Stimulated activated CD4-positive, alpha-beta T cell treated with anti-CD3 and anti-CD28 coated beads, Interleukin-4, amount 100 ng/mL, for 24 hours (primary cell): ENCODE measurements at regions not wholly inside any gene's neighbourhood (a gene's known extent, or its start where the extent isn't known, plus 50 kb on each side); places are given as distances from the start of the nearest gene placed in this dataset.
"Not testable (repeated sequence)": the region's sequence is repeated elsewhere in the genome, so short reads cannot be mapped to it uniquely, and the experiment has no call there.

Experiments
- DNase-seq: peaks from one replicate; pipeline ENCODE4 v3.0.0-alpha.2; 2020

GRCh38 chr14:44385296-44385695 is 121.8 kb downstream of the FSCB start:
- not testable (repeated sequence) for DNase-seq

GRCh38 chr14:44384601-44385293 is 122.3 kb downstream of the FSCB start:
- DNase-seq: not testable (repeated sequence)

DNA sequence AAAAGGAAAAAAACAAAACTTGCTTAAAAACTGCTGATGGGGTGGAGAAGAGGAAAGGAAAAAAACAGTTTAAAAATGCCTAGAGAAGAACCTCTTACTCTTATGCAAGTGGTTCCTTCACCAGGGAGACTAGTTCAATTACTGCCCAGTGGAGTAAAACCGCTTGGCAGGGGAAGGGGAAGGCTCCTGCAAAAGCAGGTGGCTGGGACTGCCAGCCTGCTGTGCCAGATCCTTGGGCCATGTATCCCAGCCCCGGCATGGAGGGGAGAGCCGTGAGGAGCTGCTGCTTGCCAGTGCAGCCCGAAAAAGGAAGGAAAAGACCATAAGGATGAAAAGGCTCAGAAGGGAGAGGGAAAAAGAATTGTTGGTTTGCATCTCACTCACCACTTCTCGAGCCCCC is 123.0 kb downstream of the FSCB start:
- DNase-seq: no peak

- DNase-seq: no peak
Measured at GRCh38 chr14:44383636-44384035, 123.4 kb downstream of the FSCB start.

DNA sequence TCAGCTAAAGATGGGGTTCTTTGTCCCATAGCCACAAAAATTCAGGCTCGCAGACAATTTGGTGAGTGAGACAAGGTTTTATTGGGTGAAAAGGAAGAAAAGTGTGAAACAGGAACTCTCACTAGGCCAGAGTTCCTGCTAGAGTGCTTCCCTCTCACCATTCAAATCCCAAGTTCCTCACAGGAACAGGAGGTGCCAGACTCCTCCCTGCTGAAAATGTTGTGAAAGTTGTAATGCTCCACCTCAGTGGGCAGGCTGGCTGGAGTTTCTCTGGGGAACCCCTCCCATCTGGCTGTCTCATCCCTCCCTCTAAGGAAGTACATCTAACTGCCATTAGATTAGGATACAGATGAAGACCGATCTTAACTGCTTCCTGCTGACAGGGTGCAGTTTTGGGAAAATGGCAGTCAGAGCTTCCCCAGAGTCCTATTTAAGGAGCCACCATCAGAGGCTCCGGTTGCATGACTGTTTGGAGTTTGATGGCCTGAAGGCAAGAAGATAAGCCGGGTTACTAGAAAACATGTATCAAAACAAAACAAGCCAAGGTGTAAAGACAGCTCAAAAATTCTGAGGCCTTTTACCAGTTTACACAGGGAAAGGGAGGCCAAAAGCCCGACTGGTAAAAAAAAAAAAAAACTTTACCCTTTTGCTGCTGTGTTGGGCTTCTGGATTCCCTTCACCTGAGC is 127.6 kb downstream of the FSCB start:
- no peak for DNase-seq

GRCh38 chr14:44374906-44375305 is 132.2 kb downstream of the FSCB start:
- DNase-seq: no peak

GRCh38 chr14:44372807-44373489 is 134.1 kb downstream of the FSCB start:
- DNase-seq: no peak

GRCh38 chr14:44372231-44372630 is 134.9 kb downstream of the FSCB start:
- no peak for DNase-seq

DNA sequence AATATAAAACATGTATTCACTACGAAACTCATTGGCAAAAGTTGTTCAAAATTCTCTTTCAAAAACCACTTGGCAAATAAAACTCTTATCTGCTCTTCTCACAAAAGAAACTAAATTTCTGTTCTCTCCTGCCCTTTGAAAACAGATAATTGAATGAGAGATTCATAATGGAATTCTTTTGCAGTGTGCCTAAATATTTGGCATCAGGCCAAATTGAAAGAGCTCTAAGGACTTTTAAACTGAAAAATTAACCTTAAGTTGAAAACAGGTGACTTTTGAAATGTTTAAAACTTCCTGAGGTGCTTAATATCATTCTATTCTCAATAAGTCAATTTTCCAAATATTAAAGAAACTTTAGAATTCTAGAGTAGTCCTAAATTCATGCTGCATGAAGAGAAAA is 136.4 kb downstream of the FSCB start:
- DNase-seq: no peak

- DNase-seq: no peak
Measured at GRCh38 chr14:44369401-44370123, 137.5 kb downstream of the FSCB start.

DNA sequence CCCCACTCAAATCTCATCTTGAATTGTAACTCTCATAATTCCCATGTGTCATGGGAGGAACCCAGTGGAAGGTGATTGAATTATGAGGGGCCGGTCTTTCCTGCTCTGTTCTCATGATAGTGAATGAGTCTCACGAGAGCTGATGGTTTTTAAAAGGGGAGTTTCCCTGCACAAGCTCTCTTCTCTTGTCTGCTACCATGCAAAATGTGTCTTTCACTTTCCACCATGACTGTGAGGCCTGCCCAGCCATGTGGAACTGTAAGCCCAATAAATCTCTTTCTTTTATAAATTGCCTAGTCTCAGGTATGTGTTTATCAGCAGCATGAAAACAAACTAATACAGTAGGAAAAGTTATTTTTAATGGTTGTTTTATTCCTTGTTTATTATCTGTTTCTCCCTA is 146.0 kb downstream of the FSCB start:
- no peak for DNase-seq

DNA sequence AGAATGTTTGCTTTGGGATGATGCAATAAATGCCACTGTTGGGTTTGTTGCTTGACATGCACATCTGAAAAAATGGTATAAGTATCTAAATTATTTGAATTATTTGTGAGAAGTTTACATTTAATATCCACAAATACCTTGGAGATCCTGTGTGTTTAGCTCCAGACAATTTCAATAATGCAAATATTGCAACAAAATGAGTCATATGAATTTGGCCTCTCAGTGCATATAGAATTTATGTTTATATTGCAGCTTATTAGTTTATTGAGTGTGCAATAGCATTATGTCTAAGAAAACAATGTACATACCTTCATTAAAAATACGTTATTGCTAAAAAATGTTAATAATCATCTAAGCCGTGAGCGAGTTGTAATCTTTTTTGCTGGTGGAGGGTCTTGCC is 153.3 kb downstream of the FSCB start:
- DNase-seq: no peak

DNA sequence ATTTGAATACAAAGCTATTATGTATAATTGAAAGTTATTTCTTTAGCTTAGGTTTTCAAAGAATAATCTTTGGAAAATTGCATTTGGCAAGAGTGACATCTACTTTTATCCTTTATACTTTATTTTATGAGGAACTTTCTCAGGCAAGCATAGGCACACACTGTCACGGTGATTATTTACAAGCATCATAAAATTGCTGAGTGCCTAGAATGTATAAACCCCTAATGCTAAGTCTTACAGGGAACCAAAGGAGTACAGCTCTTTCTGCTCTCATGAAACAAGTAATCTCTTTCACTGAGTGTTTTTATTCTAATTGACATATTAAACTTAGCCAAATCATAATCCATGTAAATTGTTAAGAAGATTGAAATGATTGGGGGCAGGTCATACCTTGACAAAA is 154.9 kb downstream of the FSCB start:
- DNase-seq: no peak

- no peak for DNase-seq
Measured at GRCh38 chr14:44347316-44347715, 159.8 kb downstream of the FSCB start.

GRCh38 chr14:44341116-44341515 is 166.0 kb downstream of the FSCB start:
- DNase-seq: no peak

DNA sequence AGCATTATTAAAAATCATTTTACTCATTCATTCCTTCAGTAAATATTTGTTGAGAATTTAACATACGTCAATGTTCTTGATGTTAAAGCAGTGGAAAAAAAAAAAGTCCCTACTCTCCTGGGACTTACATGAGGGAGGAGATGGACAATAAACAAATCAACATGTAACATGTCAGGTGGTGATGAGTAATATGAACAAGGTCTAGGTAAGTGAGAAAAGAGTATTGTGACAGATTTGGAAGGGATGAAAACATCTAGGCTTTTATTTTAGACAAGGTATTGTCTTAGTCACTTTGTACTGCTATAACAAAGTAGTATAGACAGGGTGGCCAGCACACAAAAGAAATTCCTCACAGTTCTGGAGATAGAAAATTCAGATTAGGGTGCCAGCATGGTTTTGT is 167.2 kb downstream of the FSCB start:
- no peak for DNase-seq

DNA sequence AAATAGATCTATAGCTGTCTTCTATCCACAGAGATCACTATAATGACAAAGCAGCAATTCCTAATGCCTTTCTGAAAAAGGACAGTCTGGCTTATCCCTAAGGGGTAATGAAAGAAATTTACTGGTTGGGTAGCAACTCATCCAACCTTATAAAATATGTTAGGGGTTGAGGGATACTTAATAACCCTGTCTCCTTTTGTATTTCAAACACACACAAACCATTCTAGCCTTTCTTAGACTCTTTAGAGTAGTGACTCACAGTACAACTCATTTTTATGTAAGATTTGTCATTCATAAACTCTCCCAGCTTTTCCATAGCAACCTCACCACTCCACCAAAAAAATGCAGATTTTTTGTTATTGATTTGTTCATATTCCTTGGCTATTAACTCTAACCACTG is 167.9 kb downstream of the FSCB start:
- DNase-seq: no peak

GRCh38 chr14:44317441-44317746 is 189.7 kb downstream of the FSCB start:
- DNase-seq: no peak

- peak; percentile 15 for DNase-seq
Measured at GRCh38 chr14:44316647-44317440, 190.2 kb downstream of the FSCB start.

DNA sequence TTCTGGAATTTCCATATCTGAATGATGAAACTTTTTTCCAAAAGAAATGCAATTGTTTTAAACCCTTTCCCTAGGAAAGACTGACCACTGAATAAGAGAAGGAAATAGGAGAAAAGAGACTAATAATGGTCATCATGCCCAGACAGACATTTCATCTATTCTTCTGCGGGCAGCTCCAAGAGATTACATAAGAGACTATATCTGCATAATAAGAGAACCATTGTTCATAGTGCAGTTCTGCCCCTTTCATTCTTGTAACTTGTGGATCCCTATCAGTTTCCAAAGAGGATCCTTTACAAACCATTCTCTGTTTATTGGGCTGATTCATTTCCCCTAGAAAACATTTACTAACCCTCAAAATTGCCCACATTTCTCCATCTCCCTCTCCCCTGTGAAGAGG is 197.8 kb downstream of the FSCB start:
- no peak for DNase-seq

GRCh38 chr14:44300916-44301315 is 206.2 kb downstream of the FSCB start:
- no peak for DNase-seq

- DNase-seq: no peak
Measured at GRCh38 chr14:44297437-44297836, 209.6 kb downstream of the FSCB start.

DNA sequence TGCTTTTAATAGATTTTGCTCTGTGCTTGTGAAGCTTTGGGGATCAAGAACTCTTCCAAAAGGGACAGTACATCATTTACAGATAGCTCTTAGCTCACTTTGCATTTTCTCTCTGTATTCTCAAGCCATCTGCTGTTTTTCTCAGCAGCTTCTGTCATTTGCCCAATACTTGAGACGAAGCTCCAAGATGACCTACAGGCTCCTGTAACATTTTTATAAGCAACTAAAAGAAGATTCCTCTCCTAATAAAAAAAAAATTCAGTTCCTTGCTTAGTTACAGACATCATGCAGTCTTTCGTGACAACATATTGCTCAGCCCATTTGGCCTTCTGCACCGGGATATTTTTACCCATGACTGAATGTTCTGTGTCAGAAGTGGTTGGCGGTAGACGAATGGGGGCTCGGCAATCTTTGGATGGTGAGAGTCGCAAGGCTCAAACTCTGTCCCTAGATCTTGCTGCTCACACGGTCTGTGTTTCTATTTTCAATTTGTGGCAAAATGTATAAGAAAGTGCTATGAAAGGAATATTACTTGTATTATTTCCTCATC is 215.6 kb downstream of the FSCB start:
- DNase-seq: no peak
